A673 (cell line): ENCODE measurements at regions not wholly inside any gene's neighbourhood (a gene's known extent, or its start where the extent isn't known, plus 50 kb on each side); places are given as distances from the start of the nearest gene placed in this dataset.

Experiments
- BruUV-seq: library from RNA; stranded (reverse); fragments of 400-500 nt; replicated peaks from 2 replicates; lab custom pipeline; 2021; lab: Mats Ljungman, UMichigan
- CTCF ChIA-PET: fragments of 300-600 bp; sonication (Branson Sonifier 250); formaldehyde crosslinking; loops from one replicate; lab custom pipeline; 2022; ENCODE audit warnings: antibody characterized with exemption; lab: Charles Lee
- POLR2A ChIA-PET: fragments of 300-600 bp; sonication (Branson Sonifier 250); formaldehyde crosslinking; loops from one replicate; lab custom pipeline; 2022; ENCODE audit warnings: antibody characterized with exemption; ENCODE audit not compliant: low non-redundant PET; lab: Charles Lee
- DNase-seq: peaks from one replicate; pipeline ENCODE4 v3.0.0-alpha.2; 2015; ENCODE audit warnings: low spot score
- H3K27ac ChIP-seq: fragments of 200-600 bp; sonication (generic); 2 replicates; pipeline ENCODE4 v1.5.1; 2016; ENCODE audit warnings: mixed run types, low read depth, mild to moderate bottlenecking, mixed read lengths, antibody characterized with exemption, low read length; ENCODE audit not compliant: poor library complexity, severe bottlenecking
- H3K27me3 ChIP-seq: fragments of 200-600 bp; sonication (generic); replicated peaks from 2 replicates; pipeline ENCODE4 v1.6.1; 2017; ENCODE audit warnings: mixed run types, low read depth, mild to moderate bottlenecking, mixed read lengths, antibody characterized with exemption, low read length; ENCODE audit not compliant: insufficient read depth, poor library complexity
- H3K36me3 ChIP-seq: fragments of 200-600 bp; sonication (generic); 2 replicates; pipeline ENCODE4 v1.6.1; 2016; ENCODE audit warnings: mixed run types, mild to moderate bottlenecking, mixed read lengths, antibody characterized with exemption, low read length; ENCODE audit not compliant: insufficient read depth, poor library complexity, severe bottlenecking
- H3K4me1 ChIP-seq: fragments of 200-600 bp; sonication (generic); 2 replicates; pipeline ENCODE4 v1.6.1; 2017; ENCODE audit warnings: mixed run types, mild to moderate bottlenecking, mixed read lengths, antibody characterized with exemption, low read length; ENCODE audit not compliant: insufficient read depth, poor library complexity, severe bottlenecking
- H3K4me3 ChIP-seq: fragments of 200-600 bp; sonication (generic); 2 replicates; pipeline ENCODE4 v1.5.1; 2016; ENCODE audit warnings: low read depth, mixed run types, mild to moderate bottlenecking, mixed read lengths, low read length; ENCODE audit not compliant: poor library complexity, severe bottlenecking
- H3K9me3 ChIP-seq: fragments of 200-600 bp; sonication (generic); 2 replicates; pipeline ENCODE4 v1.6.1; 2016; ENCODE audit warnings: mixed run types, low read depth, mild to moderate bottlenecking, mixed read lengths, antibody characterized with exemption, low read length; ENCODE audit not compliant: poor library complexity, severe bottlenecking
- CTCF ChIP-seq: fragments of 300-800, 200-600 bp; sonication (generic); conservative IDR thresholded peaks from 2 replicates; pipeline ENCODE4 v1.5.1; 2017; ENCODE audit warnings: low read depth, mild to moderate bottlenecking, antibody characterized with exemption, low read length, moderate library complexity, mixed read lengths
- EZH2 ChIP-seq: fragments of 200-600 bp; sonication (generic); IDR thresholded peaks from 2 replicates; pipeline ENCODE4 v1.6.1; 2017; ENCODE audit warnings: borderline replicate concordance, low read depth, mild to moderate bottlenecking, mixed read lengths, antibody characterized with exemption, low read length; ENCODE audit not compliant: poor library complexity, severe bottlenecking
- intact Hi-C: fragments of 100-400 bp; cut with micrococcal nuclease; formaldehyde crosslinking; loops from one replicate; pipeline ENCODE4 v1.10.0; 2022; ENCODE audit not compliant: unreplicated experiment

GRCh38 chr2:153138651-153139375, 339.7 kb downstream of the RPRM start:
- ChIA-PET POLR2A (no interaction called here), CTCF (no interaction called here)
- H3K27me3 ChIP-seq = peaks cover 3% of the 10 kb centered on the region
- no peak overlapping the region for H3K27ac ChIP-seq
- no TSS peak for BruUV-seq
- TF ChIP-seq CTCF (no peak), EZH2 (no peak)
- DNase-seq = no peak
- H3K4me1 ChIP-seq = no peaks in the 10 kb centered on the region
- no peaks in the 10 kb centered on the region for H3K9me3 ChIP-seq
- intact Hi-C loops = no loop called here
- H3K4me3 ChIP-seq = no peak overlapping the region
- no peaks in the 10 kb centered on the region for H3K36me3 ChIP-seq

GRCh38 chr2:153136216-153136615, 342.3 kb downstream of the RPRM start:
- Histone ChIP-seq H3K4me3 (no peak overlapping the region), H3K36me3 (no peaks in the 10 kb centered on the region), H3K27me3 (no peaks in the 10 kb centered on the region), H3K27ac (no peak overlapping the region), H3K4me1 (no peaks in the 10 kb centered on the region), H3K9me3 (no peaks in the 10 kb centered on the region)
- no TSS peak for BruUV-seq
- ChIA-PET CTCF (no interaction called here), POLR2A (no interaction called here)
- DNase-seq = no peak
- TF ChIP-seq EZH2 (no peak), CTCF (no peak)
- intact Hi-C loops = no loop called here

GRCh38 chr2:153134725-153135124, 343.8 kb downstream of the RPRM start:
- H3K36me3 ChIP-seq = no peaks in the 10 kb centered on the region
- DNase-seq = no peak
- no peaks in the 10 kb centered on the region for H3K27me3 ChIP-seq
- H3K4me1 ChIP-seq = no peaks in the 10 kb centered on the region
- no peak overlapping the region for H3K27ac ChIP-seq
- POLR2A ChIA-PET = no interaction called here
- H3K9me3 ChIP-seq = no peaks in the 10 kb centered on the region
- intact Hi-C loops = no loop called here
- H3K4me3 ChIP-seq = no peak overlapping the region
- TF ChIP-seq EZH2 (no peak), CTCF (no peak)
- BruUV-seq = no TSS peak
- CTCF ChIA-PET = no interaction called here
